HG03135 (cell line): ENCODE measurements at regions not wholly inside any gene's neighbourhood (a gene's known extent, or its start where the extent isn't known, plus 50 kb on each side); places are given as distances from the start of the nearest gene placed in this dataset.
"Not testable (repeated sequence)": the region's sequence is repeated elsewhere in the genome, so short reads cannot be mapped to it uniquely, and the experiment has no call there.

Experiments
- ATAC-seq: cut with Tn5 transposase; IDR thresholded peaks from one replicate; pipeline ENCODE4 v1.9.1; 2021; ENCODE audit warnings: mild to moderate bottlenecking, moderate library complexity; ENCODE audit not compliant: unreplicated experiment

DNA sequence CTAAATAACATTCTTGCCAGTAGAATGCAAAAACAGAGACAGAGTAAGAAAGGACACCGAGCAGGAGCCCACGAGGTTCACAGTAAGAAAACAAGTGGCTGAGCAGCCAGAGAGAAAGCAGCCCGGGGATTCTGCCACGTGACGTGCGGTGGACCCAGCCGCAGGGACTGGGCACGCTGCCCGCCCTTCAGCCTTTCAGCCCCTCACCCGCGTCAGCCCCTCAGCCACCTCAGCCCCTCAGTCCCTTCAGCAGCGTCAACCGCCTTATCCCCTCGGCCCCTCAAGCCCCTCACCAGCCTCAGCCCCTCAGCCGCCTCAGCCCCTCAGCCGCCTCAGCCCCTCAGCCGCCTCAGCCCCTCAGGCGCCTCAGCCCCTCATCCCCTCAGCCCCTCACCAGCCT lies 1532.2 kb downstream of the REEP3 start:
- ATAC-seq = not testable (repeated sequence)

DNA sequence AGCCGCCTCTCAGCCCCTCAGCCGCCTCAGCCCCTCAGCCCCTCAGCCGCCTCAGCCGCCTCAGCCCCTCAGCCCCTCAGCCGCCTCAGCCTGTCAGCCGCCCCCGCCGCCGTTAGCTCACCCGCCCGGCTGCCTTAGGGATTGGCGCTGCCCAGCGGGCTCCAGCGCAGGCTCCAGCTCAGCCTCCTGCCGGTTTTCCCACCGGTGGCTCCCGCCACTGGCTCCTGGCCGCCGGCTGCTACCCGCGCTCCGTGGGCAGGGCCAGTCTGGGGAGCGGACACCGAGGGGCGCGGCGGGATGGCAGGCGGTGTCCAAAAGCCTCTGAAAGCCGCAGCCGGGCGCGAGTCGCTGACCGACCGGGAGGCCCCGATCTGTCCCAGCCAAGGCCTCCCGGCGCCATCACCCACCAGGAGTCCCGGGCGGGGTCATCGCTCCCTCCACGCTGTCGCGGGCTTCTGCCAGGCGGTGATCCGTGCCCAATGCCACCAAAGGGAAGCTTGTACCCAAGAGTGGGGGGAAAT lies 1532.7 kb downstream of the REEP3 start:
- not testable (repeated sequence) for ATAC-seq

- ATAC-seq = not testable (repeated sequence)
Measured at GRCh38 chr10:65054701-65055100, 1533.5 kb downstream of the REEP3 start.

- ATAC-seq = no peak
Measured at GRCh38 chr10:65065278-65065677, 1544.1 kb downstream of the REEP3 start.

GRCh38 chr10:65083222-65083621 lies 1562.0 kb downstream of the REEP3 start:
- ATAC-seq = no peak

DNA sequence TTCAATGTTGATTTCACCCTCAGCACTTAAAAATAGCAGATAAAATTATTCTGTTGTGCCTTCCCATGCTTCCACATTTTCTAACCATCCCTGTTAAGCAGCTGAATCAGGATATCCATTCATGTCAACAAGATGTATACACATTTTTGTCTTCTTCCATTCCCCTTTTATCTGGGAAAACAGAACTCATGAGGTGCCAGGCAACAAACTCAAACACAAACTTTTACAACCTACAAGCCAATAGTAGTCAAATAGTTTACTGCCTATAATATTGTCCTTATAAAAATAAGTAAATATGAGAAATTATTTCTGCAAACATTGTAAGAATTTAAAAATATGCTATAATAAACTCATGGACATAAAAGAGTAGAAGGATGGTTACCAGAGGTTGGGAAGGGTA lies 1569.8 kb downstream of the REEP3 start:
- ATAC-seq = no peak

- no peak for ATAC-seq
Measured at GRCh38 chr10:65100146-65100545, 1578.9 kb downstream of the REEP3 start.

- not testable (repeated sequence) for ATAC-seq
Measured at GRCh38 chr10:65100881-65101280, 1579.7 kb downstream of the REEP3 start.

DNA sequence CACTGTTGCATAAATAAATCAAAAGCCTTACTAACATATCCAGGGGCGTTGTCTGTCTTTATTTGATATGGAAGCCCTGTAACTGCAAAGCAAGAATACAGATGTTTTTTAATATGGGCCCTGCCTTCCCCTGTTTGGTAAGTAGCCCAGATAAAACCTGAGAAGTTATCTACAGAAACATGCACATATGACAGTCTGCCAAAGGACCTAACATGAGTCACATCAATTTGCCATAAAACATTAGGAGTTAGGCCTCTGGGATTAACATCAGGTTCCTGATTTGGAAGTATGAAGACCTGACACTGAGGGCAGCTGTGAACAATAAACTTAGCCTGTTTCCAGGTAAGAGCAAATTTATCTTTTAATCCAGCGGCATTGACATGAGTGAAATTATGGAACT lies 1588.8 kb downstream of the REEP3 start:
- ATAC-seq = no peak

GRCh38 chr10:65111059-65111458 lies 1589.9 kb downstream of the REEP3 start:
- ATAC-seq = not testable (repeated sequence)

DNA sequence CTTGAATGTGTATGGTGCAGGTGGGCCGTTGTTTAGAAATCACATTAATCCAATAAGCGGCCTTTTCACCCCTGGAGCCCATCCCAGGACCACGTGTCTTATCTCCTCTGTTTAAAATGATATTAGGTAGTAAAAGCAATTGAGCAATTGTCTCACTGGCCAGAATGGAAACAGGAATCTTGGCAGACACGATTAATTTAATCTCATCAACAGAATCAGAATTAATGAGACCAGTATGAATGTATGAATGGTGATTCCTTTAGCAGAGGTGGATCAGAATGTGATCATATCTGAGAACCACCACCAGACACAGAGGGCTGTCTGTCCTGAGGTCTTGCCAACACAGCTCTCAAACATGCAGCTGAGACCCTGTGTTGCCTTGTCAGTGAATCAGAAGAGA lies 1591.4 kb downstream of the REEP3 start:
- no peak for ATAC-seq

- no peak for ATAC-seq
Measured at GRCh38 chr10:65123120-65123519, 1601.9 kb downstream of the REEP3 start.

- no peak for ATAC-seq
Measured at GRCh38 chr10:65125212-65125611, 1604.0 kb downstream of the REEP3 start.

GRCh38 chr10:65126288-65126687 lies 1605.1 kb downstream of the REEP3 start:
- ATAC-seq = no peak

DNA sequence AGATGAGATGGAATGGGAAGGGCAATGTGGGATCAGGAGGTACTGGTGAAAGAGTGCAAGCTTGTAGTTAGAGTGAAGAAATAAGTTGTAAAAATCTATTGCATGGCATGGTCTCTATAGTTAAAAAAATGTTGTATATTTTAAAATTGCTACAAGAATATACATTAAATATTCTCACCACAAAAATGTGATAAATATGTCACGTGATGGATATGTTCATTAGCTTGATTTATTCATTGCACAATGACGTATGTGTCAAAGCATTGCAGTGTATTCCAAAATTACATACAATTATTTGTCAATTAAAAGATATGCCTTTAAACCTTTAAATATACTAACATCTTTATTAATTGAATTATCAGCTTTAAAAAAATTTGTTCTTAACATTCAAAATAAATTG lies 1607.1 kb downstream of the REEP3 start:
- ATAC-seq = no peak

GRCh38 chr10:65130162-65130758 lies 1609.1 kb downstream of the REEP3 start:
- ATAC-seq = no peak

GRCh38 chr10:65133652-65134051 lies 1612.5 kb downstream of the REEP3 start:
- ATAC-seq = no peak

DNA sequence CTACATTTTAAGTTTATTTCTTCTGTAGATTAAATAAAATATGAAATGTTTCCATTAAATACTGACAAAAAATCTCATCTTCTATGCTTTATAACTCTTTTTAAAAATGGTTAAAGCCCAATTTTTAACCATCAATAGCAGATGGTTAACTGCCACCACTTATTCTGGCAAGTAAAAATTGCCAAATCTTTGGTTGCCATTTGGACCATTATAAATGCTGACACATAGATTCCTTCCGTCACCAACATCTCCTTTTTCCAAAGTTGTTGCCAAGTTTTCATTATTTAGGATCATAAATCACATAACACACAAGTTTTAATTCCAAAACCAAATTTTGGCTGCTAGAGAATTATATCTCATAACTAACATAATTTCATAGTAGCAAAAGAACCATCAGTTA lies 1614.3 kb downstream of the REEP3 start:
- no peak for ATAC-seq

- ATAC-seq = no peak
Measured at GRCh38 chr10:65142641-65143435, 1621.6 kb downstream of the REEP3 start.

DNA sequence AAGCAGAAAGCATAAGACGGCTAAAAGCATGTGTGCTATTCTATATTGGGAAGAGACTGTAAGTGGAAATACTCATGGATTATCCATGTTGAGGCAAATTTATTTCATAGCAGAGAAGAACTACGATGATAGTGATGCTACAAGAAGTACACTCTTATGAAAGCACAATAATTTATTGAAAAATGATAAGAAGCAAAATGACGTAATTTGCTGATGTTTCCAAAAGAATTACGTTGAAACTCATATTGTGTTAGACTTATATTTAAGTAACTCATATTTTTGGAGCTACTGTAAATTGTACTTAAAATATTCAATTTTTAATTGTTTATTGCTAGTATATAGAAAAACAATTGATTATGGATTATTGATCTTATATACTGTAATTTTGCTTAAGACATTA lies 1622.5 kb downstream of the REEP3 start:
- ATAC-seq = no peak

- no peak for ATAC-seq
Measured at GRCh38 chr10:65149878-65150277, 1628.7 kb downstream of the REEP3 start.

DNA sequence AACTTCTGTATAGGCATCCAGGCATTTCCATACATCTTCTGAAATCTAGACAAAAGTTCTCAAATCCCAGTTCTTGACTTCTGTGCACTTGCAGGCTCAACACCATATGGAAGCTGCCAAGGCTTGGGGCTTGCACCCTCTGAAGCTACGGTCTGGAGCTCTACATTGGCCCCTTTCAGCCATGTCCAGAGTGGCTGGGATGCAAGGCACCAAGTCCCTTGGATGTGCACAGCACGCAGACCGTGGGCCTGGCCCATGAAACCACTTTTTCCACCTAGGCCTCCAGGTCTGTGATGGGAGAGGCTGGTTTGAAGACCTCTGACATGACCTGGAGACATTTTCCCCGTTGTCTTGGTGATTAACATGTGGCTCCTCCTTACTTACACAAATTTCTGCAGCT lies 1645.1 kb downstream of the REEP3 start:
- ATAC-seq = no peak
